CD14-positive monocyte (primary cell): ENCODE measurements at regions not wholly inside any gene's neighbourhood (a gene's known extent, or its start where the extent isn't known, plus 50 kb on each side); places are given as distances from the start of the nearest gene placed in this dataset.
A peak's percentile ranks its signal among the peaks of the same experiment; 100 is the strongest.

Experiments
- DNase-seq, 3 donors: peaks; one replicate each; pipeline ENCODE4 v3.0.0-alpha.2; 2011 to 2022
- H2AFZ ChIP-seq: 2 replicates; pipeline ENCODE4 v1.6.0; 2012; ENCODE audit warnings: mild to moderate bottlenecking, low read depth, low read length, inconsistent platforms; ENCODE audit not compliant: insufficient read depth, poor library complexity, severe bottlenecking
- H3K27ac ChIP-seq, 2 donors: 1 replicate in 1 of 2; 2 replicates in 1 of 2; pipeline ENCODE4 v1.5.1; 2012 to 2013; ENCODE audit warnings: low read length in 2 of 2, control low read depth in 1 of 2, inconsistent platforms in 1 of 2, low read depth in 1 of 2, mild to moderate bottlenecking in 1 of 2
- H3K27me3 ChIP-seq, 2 donors: one replicate each; pipeline versions ENCODE4 v1.6.0 to v1.6.1; 2011 to 2013; ENCODE audit warnings: low read length in 2 of 2; ENCODE audit not compliant: control insufficient read depth in 2 of 2, insufficient read depth in 2 of 2
- H3K36me3 ChIP-seq, 2 donors: replicated peaks in 1 of 2; 1 replicate in 1 of 2; 2 replicates in 1 of 2; pipeline versions ENCODE4 v1.5.1 to v1.6.1; 2012 to 2013; ENCODE audit warnings: low read length in 2 of 2, control low read depth in 1 of 2, inconsistent platforms in 1 of 2, mild to moderate bottlenecking in 1 of 2; ENCODE audit not compliant: insufficient read depth in 2 of 2, control insufficient read depth in 1 of 2
- H3K4me1 ChIP-seq, 2 donors: 1 replicate in 1 of 2; 2 replicates in 1 of 2; pipeline versions ENCODE4 v1.5.1 to v1.6.1; 2012 to 2013; ENCODE audit warnings: low read length in 2 of 2, control low read depth in 1 of 2, inconsistent platforms in 1 of 2, mild to moderate bottlenecking in 1 of 2, moderate library complexity in 1 of 2; ENCODE audit not compliant: insufficient read depth in 2 of 2, control insufficient read depth in 1 of 2
- H3K4me2 ChIP-seq: replicated peaks from 2 replicates; pipeline ENCODE3; 2012; ENCODE audit warnings: low read length, moderate library complexity, mild to moderate bottlenecking; ENCODE audit not compliant: poor library complexity, severe bottlenecking; ENCODE audit errors: extremely low read depth
- H3K4me3 ChIP-seq, 3 experiments: fragments of 200-600 bp in 1 of 3; sonication (generic) in 1 of 3; replicated peaks in 1 of 3; 1 replicate in 2 of 3; 2 replicates in 1 of 3; pipeline ENCODE4 v1.5.1; 2011 to 2013; ENCODE audit warnings: low read length in 3 of 3, mild to moderate bottlenecking in 3 of 3, control low read depth in 2 of 3, low read depth in 2 of 3, inconsistent platforms in 1 of 3, moderate library complexity in 1 of 3
- H3K79me2 ChIP-seq: 2 replicates; pipeline ENCODE4 v1.6.0; 2012; ENCODE audit warnings: mild to moderate bottlenecking, control low read depth, inconsistent platforms, low read length, moderate library complexity; ENCODE audit not compliant: insufficient read depth
- H3K9ac ChIP-seq: 2 replicates; pipeline ENCODE4 v1.6.0; 2017; ENCODE audit warnings: low read length, mild to moderate bottlenecking; ENCODE audit not compliant: insufficient read depth, poor library complexity, severe bottlenecking
- H3K9me3 ChIP-seq, 2 donors: replicated peaks in 1 of 2; 1 replicate in 1 of 2; 2 replicates in 1 of 2; pipeline versions ENCODE4 v1.5.1 to v1.6.1; 2012 to 2013; ENCODE audit warnings: low read length in 2 of 2, control low read depth in 1 of 2; ENCODE audit not compliant: control insufficient read depth in 1 of 2, insufficient read depth in 1 of 2
- H4K20me1 ChIP-seq: 2 replicates; pipeline ENCODE4 v1.6.0; 2012; ENCODE audit warnings: mild to moderate bottlenecking, low read length, control low read depth, moderate library complexity; ENCODE audit not compliant: insufficient read depth
- H3K27ac Mint-ChIP-seq, 7 donors: one replicate each; pipeline ENCODE4 v1.8.0; 2020; ENCODE audit warnings: mild to moderate bottlenecking in 7 of 7, mixed read lengths in 7 of 7, moderate library complexity in 6 of 7, inconsistent platforms in 2 of 7
- H3K27me3 Mint-ChIP-seq, 3 donors: one replicate each; pipeline ENCODE4 v1.8.0; 2021 to 2022; ENCODE audit warnings: low read depth in 3 of 3, mild to moderate bottlenecking in 3 of 3, mixed read lengths in 3 of 3, moderate library complexity in 3 of 3, inconsistent platforms in 1 of 3
- H3K36me3 Mint-ChIP-seq, 2 donors: one replicate each; pipeline ENCODE4 v1.8.0; 2020; ENCODE audit warnings: mixed read lengths in 2 of 2, inconsistent platforms in 1 of 2, mild to moderate bottlenecking in 1 of 2
- H3K4me1 Mint-ChIP-seq: one replicate; pipeline ENCODE4 v1.8.0; 2020; ENCODE audit warnings: mild to moderate bottlenecking, mixed read lengths
- H3K4me3 Mint-ChIP-seq, 2 donors: one replicate each; pipeline ENCODE4 v1.8.0; 2020; ENCODE audit warnings: mild to moderate bottlenecking in 2 of 2, mixed read lengths in 2 of 2, moderate library complexity in 1 of 2
- H3K9me3 Mint-ChIP-seq, 7 donors: one replicate each; pipeline ENCODE4 v1.8.0; 2020 to 2022; ENCODE audit warnings: mixed read lengths in 7 of 7, mild to moderate bottlenecking in 6 of 7, moderate library complexity in 6 of 7, inconsistent platforms in 2 of 7
- WGBS: methylation state at CpG from one replicate; pipeline ENCODE4 v1.1.5; 2013; ENCODE audit warnings: missing lambda C conversion rate; ENCODE audit not compliant: insufficient coverage; 5-methylcytosine and 5-hydroxymethylcytosine counted together
- intact Hi-C, 2 donors: fragments of 100-400 bp; cut with micrococcal nuclease; formaldehyde crosslinking; loops; one replicate each; pipeline versions ENCODE4 v1.15.0 to v1.15.1; 2023
- TF ChIP-seq, protein P1 (sequence below): fragments of 200-600 bp; IDR thresholded peaks from one replicate; pipeline ENCODE4 v1.8.0; 2022; ENCODE audit warnings: antibody characterized with exemption, mild to moderate bottlenecking

DNA sequence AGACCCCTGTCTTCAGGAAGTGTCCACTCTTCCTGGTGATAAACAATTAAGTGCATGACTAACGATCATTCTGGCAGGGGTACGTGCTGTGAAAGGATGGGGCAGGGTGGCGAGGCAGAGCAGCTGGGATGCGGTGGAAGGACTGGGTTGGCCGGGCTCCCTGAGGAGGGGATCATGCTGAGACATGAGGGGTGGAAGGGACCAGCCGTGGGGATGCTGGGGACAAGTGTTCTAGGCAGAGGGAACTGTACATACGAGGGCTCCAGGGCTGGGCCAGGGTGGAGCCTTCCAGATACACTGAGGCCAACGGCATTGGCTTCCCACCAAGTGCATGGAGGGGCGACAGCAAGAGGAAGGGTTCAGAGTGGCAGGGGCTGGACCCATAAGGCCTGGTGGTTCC is 65.7 kb upstream of the SIRPA start:
- no peak overlapping the region for H3K4me2 ChIP-seq
- H3K4me1 ChIP-seq: peaks cover 74 to 83% of the 10 kb centered on the region in 2 donors
- Mint-ChIP-seq H3K9me3 (peaks cover 0 to 2% (median 0%) of the 10 kb centered on the region in 7 donors), H3K4me3 (no peak overlapping the region), H3K36me3 (peaks cover 0 to 4% of the 10 kb centered on the region in 2 donors), H3K4me1 (peaks cover 75% of the 10 kb centered on the region), H3K27me3 (no peaks in the 10 kb centered on the region), H3K27ac (peak overlapping the region in 6 of 7 donors; percentile 35 to 92 (median 80))
- no peaks in the 10 kb centered on the region for H3K79me2 ChIP-seq
- H3K9ac ChIP-seq: no peak overlapping the region
- H2AFZ ChIP-seq: no peak overlapping the region
- peak overlapping the region in 1 of 2 donors; percentile 36 for H3K27ac ChIP-seq
- H3K27me3 ChIP-seq: no peaks in the 10 kb centered on the region
- no peak for DNase-seq
- H3K4me3 ChIP-seq: no peak overlapping the region
- TF ChIP-seq, protein P1, sequence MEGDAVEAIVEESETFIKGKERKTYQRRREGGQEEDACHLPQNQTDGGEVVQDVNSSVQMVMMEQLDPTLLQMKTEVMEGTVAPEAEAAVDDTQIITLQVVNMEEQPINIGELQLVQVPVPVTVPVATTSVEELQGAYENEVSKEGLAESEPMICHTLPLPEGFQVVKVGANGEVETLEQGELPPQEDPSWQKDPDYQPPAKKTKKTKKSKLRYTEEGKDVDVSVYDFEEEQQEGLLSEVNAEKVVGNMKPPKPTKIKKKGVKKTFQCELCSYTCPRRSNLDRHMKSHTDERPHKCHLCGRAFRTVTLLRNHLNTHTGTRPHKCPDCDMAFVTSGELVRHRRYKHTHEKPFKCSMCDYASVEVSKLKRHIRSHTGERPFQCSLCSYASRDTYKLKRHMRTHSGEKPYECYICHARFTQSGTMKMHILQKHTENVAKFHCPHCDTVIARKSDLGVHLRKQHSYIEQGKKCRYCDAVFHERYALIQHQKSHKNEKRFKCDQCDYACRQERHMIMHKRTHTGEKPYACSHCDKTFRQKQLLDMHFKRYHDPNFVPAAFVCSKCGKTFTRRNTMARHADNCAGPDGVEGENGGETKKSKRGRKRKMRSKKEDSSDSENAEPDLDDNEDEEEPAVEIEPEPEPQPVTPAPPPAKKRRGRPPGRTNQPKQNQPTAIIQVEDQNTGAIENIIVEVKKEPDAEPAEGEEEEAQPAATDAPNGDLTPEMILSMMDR: no peak
- H3K36me3 ChIP-seq: no peaks in the 10 kb centered on the region
- no peaks in the 10 kb centered on the region for H4K20me1 ChIP-seq
- intact Hi-C loops: no loop called here
- 83% methylated on average over 8 of the region's 9 CpGs for WGBS
- H3K9me3 ChIP-seq: no peaks in the 10 kb centered on the region

DNA sequence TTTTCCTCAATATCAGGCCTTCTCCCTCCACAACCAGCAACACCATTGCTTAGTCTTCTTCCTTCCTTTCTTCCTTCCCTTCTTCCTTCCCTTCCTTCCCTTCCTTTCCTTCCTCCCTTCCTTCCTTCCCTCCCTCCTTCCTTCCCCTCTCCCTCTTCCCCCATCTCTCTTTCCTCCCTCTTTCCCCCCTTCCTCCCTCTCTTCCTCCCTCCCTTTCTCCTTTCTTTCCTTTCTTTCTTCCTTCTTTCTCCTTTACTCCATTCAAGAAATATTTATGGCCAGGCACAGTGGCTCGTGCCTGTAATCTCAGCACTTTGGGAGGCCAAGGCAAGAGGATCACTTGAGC is 66.4 kb upstream of the SIRPA start:
- 57% methylated on average over 1 of the region's 1 CpG for WGBS
- Histone ChIP-seq H3K36me3 (no peaks in the 10 kb centered on the region), H3K9ac (no peak overlapping the region)

More for the DNA sequence above, 66.4 kb upstream of the SIRPA start:
- peaks cover 82 to 90% of the 10 kb centered on the region in 2 donors for H3K4me1 ChIP-seq
- Mint-ChIP-seq H3K27ac (peak overlapping the region; percentile 71 to 92 (median 90)), H3K4me1 (peaks cover 79% of the 10 kb centered on the region), H3K27me3 (no peaks in the 10 kb centered on the region), H3K4me3 (no peak overlapping the region), H3K9me3 (peaks cover 0 to 7% (median 4%) of the 10 kb centered on the region in 7 donors), H3K36me3 (peaks cover 5 to 12% of the 10 kb centered on the region in 2 donors)
- TF ChIP-seq, protein P1: no peak
- H3K9me3 ChIP-seq: peaks cover 0 to 3% of the 10 kb centered on the region in 2 donors
- H3K4me3 ChIP-seq: no peak overlapping the region
- no peak overlapping the region for H3K4me2 ChIP-seq
- intact Hi-C loops: no loop called here
- DNase-seq: no peak
- no peak overlapping the region for H2AFZ ChIP-seq
- no peaks in the 10 kb centered on the region for H3K27me3 ChIP-seq
- H3K27ac ChIP-seq: peak overlapping the region; percentile 29 to 77
- H3K79me2 ChIP-seq: no peaks in the 10 kb centered on the region
- H4K20me1 ChIP-seq: no peaks in the 10 kb centered on the region
